CD14-positive monocyte (primary cell): ENCODE measurements at regions not wholly inside any gene's neighbourhood (a gene's known extent, or its start where the extent isn't known, plus 50 kb on each side); places are given as distances from the start of the nearest gene placed in this dataset.

ENCODE experiments used
- DNase-seq, 3 donors: peaks; one replicate each; pipeline ENCODE4 v3.0.0-alpha.2; 2011 to 2022
- H2AFZ ChIP-seq: 2 replicates; pipeline ENCODE4 v1.6.0; 2012; ENCODE audit warnings: mild to moderate bottlenecking, low read depth, low read length, inconsistent platforms; ENCODE audit not compliant: insufficient read depth, poor library complexity, severe bottlenecking
- H3K27ac ChIP-seq, 2 donors: 1 replicate in 1 of 2; 2 replicates in 1 of 2; pipeline ENCODE4 v1.5.1; 2012 to 2013; ENCODE audit warnings: low read length in 2 of 2, control low read depth in 1 of 2, inconsistent platforms in 1 of 2, low read depth in 1 of 2, mild to moderate bottlenecking in 1 of 2
- H3K27me3 ChIP-seq, 2 donors: one replicate each; pipeline versions ENCODE4 v1.6.0 to v1.6.1; 2011 to 2013; ENCODE audit warnings: low read length in 2 of 2; ENCODE audit not compliant: control insufficient read depth in 2 of 2, insufficient read depth in 2 of 2
- H3K36me3 ChIP-seq, 2 donors: replicated peaks in 1 of 2; 1 replicate in 1 of 2; 2 replicates in 1 of 2; pipeline versions ENCODE4 v1.5.1 to v1.6.1; 2012 to 2013; ENCODE audit warnings: low read length in 2 of 2, control low read depth in 1 of 2, inconsistent platforms in 1 of 2, mild to moderate bottlenecking in 1 of 2; ENCODE audit not compliant: insufficient read depth in 2 of 2, control insufficient read depth in 1 of 2
- H3K4me1 ChIP-seq, 2 donors: 1 replicate in 1 of 2; 2 replicates in 1 of 2; pipeline versions ENCODE4 v1.5.1 to v1.6.1; 2012 to 2013; ENCODE audit warnings: low read length in 2 of 2, control low read depth in 1 of 2, inconsistent platforms in 1 of 2, mild to moderate bottlenecking in 1 of 2, moderate library complexity in 1 of 2; ENCODE audit not compliant: insufficient read depth in 2 of 2, control insufficient read depth in 1 of 2
- H3K4me2 ChIP-seq: replicated peaks from 2 replicates; pipeline ENCODE3; 2012; ENCODE audit warnings: low read length, moderate library complexity, mild to moderate bottlenecking; ENCODE audit not compliant: poor library complexity, severe bottlenecking; ENCODE audit errors: extremely low read depth
- H3K4me3 ChIP-seq, 3 experiments: fragments of 200-600 bp in 1 of 3; sonication (generic) in 1 of 3; replicated peaks in 1 of 3; 1 replicate in 2 of 3; 2 replicates in 1 of 3; pipeline ENCODE4 v1.5.1; 2011 to 2013; ENCODE audit warnings: low read length in 3 of 3, mild to moderate bottlenecking in 3 of 3, control low read depth in 2 of 3, low read depth in 2 of 3, inconsistent platforms in 1 of 3, moderate library complexity in 1 of 3
- H3K79me2 ChIP-seq: 2 replicates; pipeline ENCODE4 v1.6.0; 2012; ENCODE audit warnings: mild to moderate bottlenecking, control low read depth, inconsistent platforms, low read length, moderate library complexity; ENCODE audit not compliant: insufficient read depth
- H3K9ac ChIP-seq: 2 replicates; pipeline ENCODE4 v1.6.0; 2017; ENCODE audit warnings: low read length, mild to moderate bottlenecking; ENCODE audit not compliant: insufficient read depth, poor library complexity, severe bottlenecking
- H3K9me3 ChIP-seq, 2 donors: replicated peaks in 1 of 2; 1 replicate in 1 of 2; 2 replicates in 1 of 2; pipeline versions ENCODE4 v1.5.1 to v1.6.1; 2012 to 2013; ENCODE audit warnings: low read length in 2 of 2, control low read depth in 1 of 2; ENCODE audit not compliant: control insufficient read depth in 1 of 2, insufficient read depth in 1 of 2
- H4K20me1 ChIP-seq: 2 replicates; pipeline ENCODE4 v1.6.0; 2012; ENCODE audit warnings: mild to moderate bottlenecking, low read length, control low read depth, moderate library complexity; ENCODE audit not compliant: insufficient read depth
- H3K27ac Mint-ChIP-seq, 7 donors: one replicate each; pipeline ENCODE4 v1.8.0; 2020; ENCODE audit warnings: mild to moderate bottlenecking in 7 of 7, mixed read lengths in 7 of 7, moderate library complexity in 6 of 7, inconsistent platforms in 2 of 7
- H3K27me3 Mint-ChIP-seq, 3 donors: one replicate each; pipeline ENCODE4 v1.8.0; 2021 to 2022; ENCODE audit warnings: low read depth in 3 of 3, mild to moderate bottlenecking in 3 of 3, mixed read lengths in 3 of 3, moderate library complexity in 3 of 3, inconsistent platforms in 1 of 3
- H3K36me3 Mint-ChIP-seq, 2 donors: one replicate each; pipeline ENCODE4 v1.8.0; 2020; ENCODE audit warnings: mixed read lengths in 2 of 2, inconsistent platforms in 1 of 2, mild to moderate bottlenecking in 1 of 2
- H3K4me1 Mint-ChIP-seq: one replicate; pipeline ENCODE4 v1.8.0; 2020; ENCODE audit warnings: mild to moderate bottlenecking, mixed read lengths
- H3K4me3 Mint-ChIP-seq, 2 donors: one replicate each; pipeline ENCODE4 v1.8.0; 2020; ENCODE audit warnings: mild to moderate bottlenecking in 2 of 2, mixed read lengths in 2 of 2, moderate library complexity in 1 of 2
- H3K9me3 Mint-ChIP-seq, 7 donors: one replicate each; pipeline ENCODE4 v1.8.0; 2020 to 2022; ENCODE audit warnings: mixed read lengths in 7 of 7, mild to moderate bottlenecking in 6 of 7, moderate library complexity in 6 of 7, inconsistent platforms in 2 of 7
- CTCF ChIP-seq: fragments of 200-600 bp; IDR thresholded peaks from one replicate; pipeline ENCODE4 v1.8.0; 2022; ENCODE audit warnings: antibody characterized with exemption, mild to moderate bottlenecking
- WGBS: methylation state at CpG from one replicate; pipeline ENCODE4 v1.1.5; 2013; ENCODE audit warnings: missing lambda C conversion rate; ENCODE audit not compliant: insufficient coverage; 5-methylcytosine and 5-hydroxymethylcytosine counted together
- intact Hi-C, 2 donors: fragments of 100-400 bp; cut with micrococcal nuclease; formaldehyde crosslinking; loops; one replicate each; pipeline versions ENCODE4 v1.15.0 to v1.15.1; 2023

GRCh38 chr1:38477811-38478210 lies 381.8 kb downstream of the RRAGC start:
- Histone ChIP-seq H3K9me3 (peaks cover 3 to 24% of the 10 kb centered on the region in 2 donors), H3K36me3 (no peaks in the 10 kb centered on the region), H3K27me3 (peaks cover 49 to 60% of the 10 kb centered on the region in 2 donors), H3K4me2 (no peak overlapping the region), H2AFZ (no peak overlapping the region), H3K9ac (no peak overlapping the region), H3K4me1 (no peaks in the 10 kb centered on the region), H4K20me1 (no peaks in the 10 kb centered on the region), H3K27ac (no peak overlapping the region), H3K79me2 (no peaks in the 10 kb centered on the region), H3K4me3 (no peak overlapping the region)
- TF ChIP-seq CTCF: no peak
- Mint-ChIP-seq H3K4me1 (peaks cover 12% of the 10 kb centered on the region), H3K4me3 (peak overlapping the region in 1 of 2 donors; percentile 63), H3K27ac (no peak overlapping the region), H3K9me3 (peaks cover 2 to 24% (median 13%) of the 10 kb centered on the region in 7 donors), H3K36me3 (peaks cover 0 to 2% of the 10 kb centered on the region in 2 donors), H3K27me3 (peaks cover 50 to 64% (median 56%) of the 10 kb centered on the region in 3 donors)
- no peak for DNase-seq
- WGBS: 57% methylated on average over 1 of the region's 2 CpGs
- intact Hi-C loops: no loop called here

GRCh38 chr1:38476850-38477178 lies 382.8 kb downstream of the RRAGC start:
- H3K4me3 ChIP-seq: no peak overlapping the region

More at GRCh38 chr1:38476850-38477178, 382.8 kb downstream of the RRAGC start:
- Histone ChIP-seq H3K27ac (no peak overlapping the region), H4K20me1 (no peaks in the 10 kb centered on the region), H3K9me3 (peaks cover 3 to 24% of the 10 kb centered on the region in 2 donors), H3K79me2 (no peaks in the 10 kb centered on the region), H3K36me3 (no peaks in the 10 kb centered on the region), H3K4me2 (no peak overlapping the region), H3K4me1 (no peaks in the 10 kb centered on the region), H3K9ac (no peak overlapping the region), H2AFZ (no peak overlapping the region), H3K27me3 (peaks cover 49 to 60% of the 10 kb centered on the region in 2 donors)
- H3K36me3 Mint-ChIP-seq: peaks cover 0 to 2% of the 10 kb centered on the region in 2 donors
- TF ChIP-seq CTCF: no peak
- H3K27me3 Mint-ChIP-seq: peaks cover 51 to 70% (median 53%) of the 10 kb centered on the region in 3 donors
- peaks cover 9% of the 10 kb centered on the region for H3K4me1 Mint-ChIP-seq
- DNase-seq: no peak
- 36% methylated on average over 10 of the region's 12 CpGs for WGBS
- intact Hi-C loops: no loop called here
- peak overlapping the region in 1 of 7 donors; percentile 44 for H3K27ac Mint-ChIP-seq
- H3K4me3 Mint-ChIP-seq: peak overlapping the region in 1 of 2 donors; percentile 63
- H3K9me3 Mint-ChIP-seq: peaks cover 2 to 23% (median 13%) of the 10 kb centered on the region in 7 donors
